ENCODE measurements at regions not wholly inside any gene's neighbourhood (a gene's known extent, or its start where the extent isn't known, plus 50 kb on each side); places are given as distances from the start of the nearest gene placed in this dataset.

- H2BK20ac ChIP-seq (ENCODE audit: low read depth, low read length, poor library complexity, severe bottlenecking): no peak overlapping the region
- Mint-ChIP-seq H3K4me1 (no peaks in the 10 kb centered on the region; a peak in 1 of 4 replicates), H3K9me3 (peaks cover 0 to 3% of the 10 kb centered on the region in 2 experiments; a peak in 1 of 5 replicates), H3K27me3 (ENCODE audit: low read depth) (no peaks in the 10 kb centered on the region), H3K36me3 (ENCODE audit: insufficient read depth in 1 of 3, low read depth in 3 of 3) (no peaks in the 10 kb centered on the region), H3K4me3 (no peak overlapping the region), H3K27ac (no peak overlapping the region)
- H3K23me2 ChIP-seq (ENCODE audit: insufficient read length, low read depth, low read length, poor library complexity, severe bottlenecking): no peaks in the 10 kb centered on the region
- no peaks in the 10 kb centered on the region for H3K79me1 ChIP-seq (ENCODE audit: insufficient read depth, low read depth, low read length, poor library complexity, severe bottlenecking)
- H3T11ph ChIP-seq (ENCODE audit: low read length): no peak overlapping the region
- H3K9me3 ChIP-seq (ENCODE audit: control insufficient read depth, low read depth, low read length): no peaks in the 10 kb centered on the region
- no peak for TF ChIP-seq CTCF (conservative IDR thresholded peaks at IDR 0.05)
- no peak overlapping the region for H2BK12ac ChIP-seq (ENCODE audit: insufficient read length, low read depth, low read length)
- no peak overlapping the region for H3K9ac ChIP-seq (ENCODE audit: extremely low read depth, insufficient read length, low read length)
- H4K5ac ChIP-seq (ENCODE audit: insufficient read length, low read depth, low read length): no peak overlapping the region
- H2BK15ac ChIP-seq (ENCODE audit: low read depth, low read length): no peak overlapping the region
- no peaks in the 10 kb centered on the region for H3K4me1 ChIP-seq (ENCODE audit: insufficient read depth, low read length)
- no peaks in the 10 kb centered on the region for H3K79me2 ChIP-seq (ENCODE audit: insufficient read depth, low read length)
- H3K27ac ChIP-seq (ENCODE audit: insufficient read length, low read depth, low read length): no peak overlapping the region
- H4K20me1 ChIP-seq (ENCODE audit: control insufficient read depth, insufficient read depth, insufficient read length): no peaks in the 10 kb centered on the region
- no peak overlapping the region for H2BK120ac ChIP-seq (ENCODE audit: low read depth, low read length, poor library complexity, severe bottlenecking)
- no peak overlapping the region for H4K8ac ChIP-seq (replicated peaks; ENCODE audit: insufficient read length, low read depth, low read length)
- H3K4me2 ChIP-seq (ENCODE audit: insufficient read depth, insufficient read length, low read length): no peak overlapping the region
- no peak overlapping the region for H3K23ac ChIP-seq (ENCODE audit: insufficient read length, low read depth, low read length)
- no peak overlapping the region for H2AFZ ChIP-seq (ENCODE audit: low read length)
- H3K27me3 ChIP-seq (ENCODE audit: insufficient read depth, low read length): no peaks in the 10 kb centered on the region
- no peak overlapping the region for H4K91ac ChIP-seq (ENCODE audit: insufficient read length, low read depth, low read length)
- H2AK5ac ChIP-seq (ENCODE audit: insufficient read length, low read length): no peak overlapping the region
- H3K18ac ChIP-seq (ENCODE audit: insufficient read length, low read depth, low read length): no peak overlapping the region
- H3K14ac ChIP-seq (ENCODE audit: insufficient read depth, low read length): no peak overlapping the region
- no CpG with 5 or more reads among the region's 1 CpG for WGBS (ENCODE audit: extremely low coverage, insufficient read length, low lambda C conversion rate)
- H2BK5ac ChIP-seq (ENCODE audit: insufficient read length, low read length): no peak overlapping the region
- H3K56ac ChIP-seq (ENCODE audit: insufficient read length, low read depth, low read length): no peak overlapping the region
- DNase-seq: no peak
- H3K4ac ChIP-seq (ENCODE audit: low read depth, low read length): no peak overlapping the region
These were observed 276.2 kb upstream of the NETO1 start for GRCh38 chr18:73144030-73144429.

Measured in H9 (cell line).